Neuronal stem cell (in vitro differentiated cells): ENCODE measurements at regions not wholly inside any gene's neighbourhood (a gene's known extent, or its start where the extent isn't known, plus 50 kb on each side); places are given as distances from the start of the nearest gene placed in this dataset.

Source experiments
- DNase-seq: peaks from one replicate; pipeline ENCODE4 v3.0.0-alpha.2; 2013; ENCODE audit warnings: low spot score
- H2AFZ ChIP-seq: one replicate; pipeline ENCODE4 v1.6.1; 2013; ENCODE audit warnings: mild to moderate bottlenecking, low read length, inconsistent platforms
- H2AK5ac ChIP-seq: 2 replicates; pipeline ENCODE4 v1.6.1; 2013; ENCODE audit warnings: low read depth, mild to moderate bottlenecking, inconsistent platforms, low read length, moderate library complexity, mixed read lengths
- H2BK120ac ChIP-seq: 2 replicates; pipeline ENCODE4 v1.6.1; 2013; ENCODE audit warnings: low read depth, mild to moderate bottlenecking, inconsistent platforms, low read length, moderate library complexity, mixed read lengths
- H2BK12ac ChIP-seq: one replicate; pipeline ENCODE4 v1.6.1; 2013; ENCODE audit warnings: low read length, inconsistent platforms
- H2BK15ac ChIP-seq: 2 replicates; pipeline ENCODE4 v1.6.1; 2013; ENCODE audit warnings: mild to moderate bottlenecking, low read length, inconsistent platforms, mixed read lengths
- H2BK5ac ChIP-seq: one replicate; pipeline ENCODE4 v1.6.1; 2013; ENCODE audit warnings: inconsistent platforms, mild to moderate bottlenecking, low read length, moderate library complexity
- H3K14ac ChIP-seq: one replicate; pipeline ENCODE4 v1.6.1; 2013; ENCODE audit warnings: low read length, inconsistent platforms
- H3K18ac ChIP-seq: 2 replicates; pipeline ENCODE4 v1.6.1; 2013; ENCODE audit warnings: low read length, inconsistent platforms
- H3K23ac ChIP-seq: 2 replicates; pipeline ENCODE4 v1.6.1; 2013; ENCODE audit warnings: low read depth, mild to moderate bottlenecking, mixed read lengths, low read length, inconsistent platforms; ENCODE audit not compliant: poor library complexity
- H3K27ac ChIP-seq: replicated peaks from 3 replicates; pipeline ENCODE4 v1.5.1; 2013; ENCODE audit warnings: low read length, inconsistent platforms
- H3K27me3 ChIP-seq, 3 experiments: 2 replicates each; pipeline ENCODE4 v1.6.1; 2013; ENCODE audit warnings: low read length in 3 of 3, mild to moderate bottlenecking in 2 of 3, inconsistent platforms in 1 of 3, low read depth in 1 of 3, mixed read lengths in 1 of 3, moderate library complexity in 1 of 3; ENCODE audit not compliant: control insufficient read depth in 3 of 3, insufficient read depth in 3 of 3
- H3K36me3 ChIP-seq, 2 donors: replicated peaks in 1 of 2; 2 replicates each; pipeline ENCODE4 v1.6.1; 2013; ENCODE audit warnings: low read length in 2 of 2; ENCODE audit not compliant: control insufficient read depth in 2 of 2, insufficient read depth in 2 of 2
- H3K4ac ChIP-seq: 2 replicates; pipeline ENCODE4 v1.6.1; 2013; ENCODE audit warnings: inconsistent platforms, mild to moderate bottlenecking, low read length, moderate library complexity
- H3K4me1 ChIP-seq, 2 donors: 1 replicate in 1 of 2; 2 replicates in 1 of 2; pipeline ENCODE4 v1.6.1; 2013; ENCODE audit warnings: low read length in 2 of 2, low read depth in 1 of 2; ENCODE audit not compliant: control insufficient read depth in 2 of 2, insufficient read depth in 1 of 2
- H3K4me2 ChIP-seq: one replicate; pipeline ENCODE4 v1.6.1; 2013; ENCODE audit warnings: mild to moderate bottlenecking, low read length, inconsistent platforms; ENCODE audit not compliant: insufficient read depth, poor library complexity, severe bottlenecking
- H3K4me3 ChIP-seq, 2 donors: 2 replicates each; pipeline ENCODE4 v1.5.1; 2013; ENCODE audit warnings: low read length in 2 of 2, mild to moderate bottlenecking in 2 of 2, inconsistent platforms in 1 of 2, moderate library complexity in 1 of 2
- H3K79me1 ChIP-seq: one replicate; pipeline ENCODE4 v1.6.1; 2013; ENCODE audit warnings: low read depth, mild to moderate bottlenecking, inconsistent platforms, low read length, moderate library complexity
- H3K9ac ChIP-seq: one replicate; pipeline ENCODE4 v1.6.1; 2013; ENCODE audit warnings: mild to moderate bottlenecking, low read depth, low read length, inconsistent platforms; ENCODE audit not compliant: poor library complexity
- H3K9me3 ChIP-seq, 2 donors: replicated peaks in 1 of 2; 2 replicates each; pipeline versions ENCODE3 to v1.6.1; 2013; ENCODE audit warnings: low read length in 2 of 2, mild to moderate bottlenecking in 2 of 2, inconsistent platforms in 1 of 2, low read depth in 1 of 2, mixed read lengths in 1 of 2, moderate library complexity in 1 of 2; ENCODE audit not compliant: control insufficient read depth in 2 of 2, insufficient read depth in 1 of 2
- H4K8ac ChIP-seq: one replicate; pipeline ENCODE4 v1.6.1; 2013; ENCODE audit warnings: low read depth, mild to moderate bottlenecking, inconsistent platforms, low read length, moderate library complexity
- H4K91ac ChIP-seq: one replicate; pipeline ENCODE4 v1.6.1; 2013; ENCODE audit warnings: low read length, low read depth, mild to moderate bottlenecking, inconsistent platforms; ENCODE audit not compliant: poor library complexity
- WGBS, 2 donors: extraction: QIAGEN DNeasy Blood & Tissue Kit; methylation state at CpG; one replicate each; pipeline ENCODE4 v1.1.7; 2013; ENCODE audit warnings: missing lambda C conversion rate in 2 of 2, mixed read lengths in 1 of 2; ENCODE audit not compliant: insufficient read length in 2 of 2, insufficient replicate concordance in 1 of 2; ENCODE audit errors: extremely low coverage in 2 of 2; 5-methylcytosine and 5-hydroxymethylcytosine counted together

DNA sequence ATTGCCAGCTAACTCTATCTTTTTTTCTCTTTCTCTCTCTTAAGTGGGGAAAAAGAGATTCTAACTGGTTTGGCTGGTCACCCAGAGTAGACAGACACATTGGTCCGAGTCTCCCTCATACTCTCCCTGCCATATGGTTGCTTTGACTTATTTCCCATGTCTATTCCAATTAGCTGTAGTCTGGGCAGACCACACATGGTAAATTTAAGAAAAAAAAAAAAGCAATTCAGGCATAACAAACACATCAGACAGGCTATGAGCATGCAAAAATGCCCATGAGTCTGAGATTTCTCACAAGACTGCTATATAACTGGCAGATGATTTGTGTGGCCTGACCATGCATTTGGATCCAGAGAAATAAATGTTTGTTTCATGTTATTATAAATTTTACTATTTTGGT is 110.2 kb upstream of the FGF10 start:
- Histone ChIP-seq H2AK5ac (no peak overlapping the region), H3K9ac (no peak overlapping the region), H2BK5ac (no peak overlapping the region), H2BK120ac (no peak overlapping the region), H3K27me3 (no peaks in the 10 kb centered on the region), H3K36me3 (no peaks in the 10 kb centered on the region), H3K79me1 (no peaks in the 10 kb centered on the region), H4K8ac (no peak overlapping the region), H3K18ac (no peak overlapping the region), H2AFZ (no peak overlapping the region), H3K4me1 (peaks cover 0 to 3% of the 10 kb centered on the region in 2 donors), H3K4me2 (no peak overlapping the region), H3K23ac (no peak overlapping the region), H3K4ac (no peak overlapping the region), H3K14ac (no peak overlapping the region), H2BK12ac (no peak overlapping the region), H3K9me3 (peaks cover 0 to 5% of the 10 kb centered on the region in 2 donors), H3K4me3 (no peak overlapping the region), H4K91ac (no peak overlapping the region), H2BK15ac (no peak overlapping the region), H3K27ac (no peak overlapping the region)
- DNase-seq = no peak
- WGBS, 2 donors = no CpG with 5 or more reads among the region's 1 CpG

DNA sequence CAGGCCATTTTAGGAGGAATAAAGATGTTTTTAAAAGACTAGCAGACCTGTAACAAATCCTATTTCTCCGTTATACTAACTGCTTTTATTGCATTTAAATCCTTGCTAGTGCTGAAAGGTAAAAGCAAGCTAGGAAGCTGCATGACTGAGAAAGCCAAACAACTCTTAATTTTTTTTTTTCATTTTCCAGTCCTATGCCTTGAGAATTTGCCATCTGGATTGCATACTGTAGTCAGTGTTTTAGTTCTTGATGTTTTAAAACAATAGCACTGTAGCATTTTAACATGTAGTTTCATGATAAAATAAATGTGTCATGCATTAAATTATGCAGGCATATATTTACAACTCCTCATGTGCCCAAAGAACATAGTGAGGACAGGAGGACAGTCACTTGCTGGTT is 108.4 kb upstream of the FGF10 start:
- Histone ChIP-seq H3K14ac (no peak overlapping the region), H2AK5ac (no peak overlapping the region), H4K91ac (no peak overlapping the region), H2BK15ac (no peak overlapping the region), H3K4me3 (no peak overlapping the region), H3K18ac (no peak overlapping the region), H3K36me3 (no peaks in the 10 kb centered on the region), H3K4me1 (peaks cover 0 to 3% of the 10 kb centered on the region in 2 donors), H2BK5ac (no peak overlapping the region), H3K27me3 (no peaks in the 10 kb centered on the region), H2BK120ac (no peak overlapping the region), H3K4me2 (no peak overlapping the region), H2AFZ (no peak overlapping the region), H3K23ac (no peak overlapping the region), H3K27ac (no peak overlapping the region), H2BK12ac (no peak overlapping the region), H3K9ac (no peak overlapping the region), H3K79me1 (no peaks in the 10 kb centered on the region), H3K9me3 (no peaks in the 10 kb centered on the region), H4K8ac (no peak overlapping the region), H3K4ac (no peak overlapping the region)
- no CpG with 5 or more reads among the region's 1 CpG for WGBS, 2 donors
- DNase-seq = no peak

DNA sequence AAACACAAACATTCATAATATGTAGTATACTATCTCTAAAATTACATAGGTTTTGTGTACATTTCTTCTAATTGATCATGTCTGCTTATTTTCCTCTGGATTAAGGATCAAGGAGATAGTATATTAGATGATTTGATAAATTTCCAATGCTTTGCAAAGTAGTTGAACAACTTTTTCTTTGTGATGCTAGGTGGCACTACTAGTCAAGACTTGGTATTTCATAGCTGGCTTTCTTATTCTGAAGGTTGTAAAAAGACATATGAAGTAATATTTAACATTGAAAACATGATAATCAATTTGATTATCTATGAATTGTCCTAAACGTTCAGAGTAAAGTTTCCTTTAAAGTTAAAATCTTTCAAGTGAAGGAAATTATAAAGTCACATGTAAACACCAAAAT is 106.1 kb upstream of the FGF10 start:
- Histone ChIP-seq H3K79me1 (no peaks in the 10 kb centered on the region), H2BK120ac (no peak overlapping the region), H2BK12ac (no peak overlapping the region), H3K18ac (no peak overlapping the region), H3K36me3 (no peaks in the 10 kb centered on the region), H4K8ac (no peak overlapping the region), H2BK15ac (no peak overlapping the region), H3K27ac (no peak overlapping the region), H3K4ac (no peak overlapping the region), H3K9me3 (peaks cover 2 to 6% of the 10 kb centered on the region in 2 donors), H3K4me2 (no peak overlapping the region), H3K23ac (no peak overlapping the region), H2BK5ac (no peak overlapping the region), H2AFZ (no peak overlapping the region), H4K91ac (no peak overlapping the region), H3K9ac (no peak overlapping the region), H3K4me3 (no peak overlapping the region), H3K14ac (no peak overlapping the region), H3K4me1 (no peaks in the 10 kb centered on the region), H2AK5ac (no peak overlapping the region), H3K27me3 (no peaks in the 10 kb centered on the region)
- WGBS, 2 donors = no CpG with 5 or more reads among the region's 1 CpG
- DNase-seq = no peak

DNA sequence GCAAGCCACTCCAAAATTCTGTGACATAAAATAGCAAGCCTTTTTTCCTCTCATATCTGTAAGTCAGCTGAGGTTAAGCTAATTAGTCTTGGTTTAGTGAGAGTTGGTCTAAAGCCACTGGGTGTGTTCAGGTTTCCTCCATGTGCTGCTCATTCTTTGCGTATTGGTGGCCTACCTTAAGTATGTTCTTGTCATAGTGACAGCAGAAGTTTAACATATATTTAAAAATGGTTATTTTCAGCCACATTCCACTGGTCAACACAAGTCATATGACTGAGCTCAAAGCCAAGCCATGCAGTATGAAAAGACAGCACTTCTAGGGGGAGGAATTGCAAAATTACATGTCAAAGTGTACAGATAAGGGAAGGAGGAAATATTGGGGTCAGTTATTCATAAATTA is 100.5 kb upstream of the FGF10 start:
- Histone ChIP-seq H2BK15ac (no peak overlapping the region), H3K4me2 (no peak overlapping the region), H3K23ac (no peak overlapping the region), H3K36me3 (no peaks in the 10 kb centered on the region), H3K79me1 (no peaks in the 10 kb centered on the region), H2AFZ (no peak overlapping the region), H3K9me3 (peaks cover 2 to 6% of the 10 kb centered on the region in 2 donors), H4K91ac (no peak overlapping the region), H3K4me3 (no peak overlapping the region), H3K27me3 (no peaks in the 10 kb centered on the region), H2BK5ac (no peak overlapping the region), H4K8ac (no peak overlapping the region), H3K18ac (no peak overlapping the region), H3K4me1 (no peaks in the 10 kb centered on the region), H3K14ac (no peak overlapping the region), H2BK12ac (no peak overlapping the region), H2BK120ac (no peak overlapping the region), H3K4ac (no peak overlapping the region), H3K27ac (no peak overlapping the region), H2AK5ac (no peak overlapping the region), H3K9ac (no peak overlapping the region)
- WGBS, 2 donors = no CpG with 5 or more reads among the region's 1 CpG
- no peak for DNase-seq
